DND-41 (cell line): ENCODE measurements at regions not wholly inside any gene's neighbourhood (a gene's known extent, or its start where the extent isn't known, plus 50 kb on each side); places are given as distances from the start of the nearest gene placed in this dataset.

Source experiments
- ATAC-seq: fragments of 200-7000 bp; cut with Tn5 transposase; 3 replicates; pipeline ENCODE4 v1.9.1; 2021; ENCODE audit warnings: low read depth; ENCODE audit not compliant: insufficient read depth
- DNase-seq: peaks from one replicate; pipeline ENCODE4 v3.0.0-alpha.2; 2020
- H2AFZ ChIP-seq: 2 replicates; pipeline ENCODE4 v1.6.0; 2012; ENCODE audit warnings: low read depth, low read length
- H3K27ac ChIP-seq: 2 replicates; pipeline ENCODE4 v1.5.1; 2012; ENCODE audit warnings: low read length, inconsistent platforms
- H3K27me3 ChIP-seq: fragments of 200-600 bp; sonication (generic); 2 replicates; pipeline ENCODE4 v1.6.0; 2012; ENCODE audit warnings: low read length, mild to moderate bottlenecking, inconsistent platforms; ENCODE audit not compliant: insufficient read depth, poor library complexity
- H3K36me3 ChIP-seq: 2 replicates; pipeline ENCODE4 v1.5.1; 2012; ENCODE audit warnings: low read length, inconsistent platforms; ENCODE audit not compliant: insufficient read depth
- H3K4me1 ChIP-seq: 2 replicates; pipeline ENCODE4 v1.5.1; 2012; ENCODE audit warnings: mild to moderate bottlenecking, low read length; ENCODE audit not compliant: insufficient read depth
- H3K4me2 ChIP-seq: 2 replicates; pipeline ENCODE4 v1.6.0; 2012; ENCODE audit warnings: mild to moderate bottlenecking, moderate library complexity, low read length, inconsistent platforms; ENCODE audit not compliant: insufficient read depth
- H3K4me3 ChIP-seq, 2 experiments: fragments of 200-600 bp in 1 of 2; shearing (Covaris generic) in 1 of 2; 2 replicates each; pipeline ENCODE4 v1.5.1; 2012 to 2016; ENCODE audit warnings: inconsistent platforms in 2 of 2, low read length in 2 of 2, mild to moderate bottlenecking in 2 of 2, low read depth in 1 of 2, moderate library complexity in 1 of 2
- H3K79me2 ChIP-seq: 2 replicates; pipeline ENCODE4 v1.6.0; 2012; ENCODE audit warnings: low read length, inconsistent platforms; ENCODE audit not compliant: insufficient read depth
- H3K9ac ChIP-seq: 2 replicates; pipeline ENCODE4 v1.6.0; 2012; ENCODE audit warnings: low read depth, mild to moderate bottlenecking, inconsistent platforms, low read length, moderate library complexity
- H3K9me3 ChIP-seq: 2 replicates; pipeline ENCODE4 v1.5.1; 2012; ENCODE audit warnings: low read length, moderate library complexity, mild to moderate bottlenecking, inconsistent platforms; ENCODE audit not compliant: insufficient read depth, severe bottlenecking
- H4K20me1 ChIP-seq: 2 replicates; pipeline ENCODE4 v1.6.0; 2012; ENCODE audit warnings: low read length; ENCODE audit not compliant: insufficient read depth
- EZH2 ChIP-seq: IDR thresholded peaks from 3 replicates; pipeline ENCODE4 v1.6.1; 2012; ENCODE audit warnings: borderline replicate concordance, low read depth, mild to moderate bottlenecking, moderate library complexity, low read length, inconsistent platforms; ENCODE audit not compliant: severe bottlenecking
- TF ChIP-seq, protein P1 (sequence below): IDR thresholded peaks from 2 replicates; pipeline ENCODE4 v1.5.1; 2012; ENCODE audit warnings: borderline replicate concordance, low read length, moderate library complexity, mild to moderate bottlenecking; ENCODE audit not compliant: poor library complexity, severe bottlenecking; ENCODE audit errors: extremely low read depth

DNA sequence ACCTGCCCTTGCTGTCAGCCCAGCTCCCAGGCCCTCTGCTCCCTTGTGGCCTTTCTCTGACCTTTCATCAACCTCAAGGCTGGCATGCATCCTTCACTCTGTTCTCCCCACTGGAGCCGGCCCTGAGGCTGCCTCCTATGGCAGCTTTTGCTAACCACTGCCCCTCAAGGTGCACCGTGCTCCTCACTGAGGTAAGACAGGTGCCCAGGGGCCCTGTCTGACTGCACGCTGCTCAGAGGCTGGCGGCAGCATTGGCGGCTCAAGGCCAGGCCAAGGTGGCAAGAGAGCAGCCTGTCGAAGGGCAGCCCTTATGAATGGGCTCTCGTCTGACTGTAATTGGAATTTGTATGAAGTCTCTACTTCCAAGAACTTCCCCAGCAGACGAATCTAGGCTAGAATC lies 172.6 kb downstream of the ZNF248 start:
- Histone ChIP-seq H3K79me2 (no peaks in the 10 kb centered on the region), H4K20me1 (no peaks in the 10 kb centered on the region), H3K36me3 (no peaks in the 10 kb centered on the region), H3K27me3 (no peaks in the 10 kb centered on the region), H3K4me2 (no peak overlapping the region), H3K27ac (no peak overlapping the region), H3K4me3 (no peak overlapping the region), H3K9ac (no peak overlapping the region), H3K9me3 (peaks cover 5% of the 10 kb centered on the region), H2AFZ (no peak overlapping the region), H3K4me1 (no peaks in the 10 kb centered on the region)
- TF ChIP-seq EZH2 = no peak
- TF ChIP-seq, protein P1, sequence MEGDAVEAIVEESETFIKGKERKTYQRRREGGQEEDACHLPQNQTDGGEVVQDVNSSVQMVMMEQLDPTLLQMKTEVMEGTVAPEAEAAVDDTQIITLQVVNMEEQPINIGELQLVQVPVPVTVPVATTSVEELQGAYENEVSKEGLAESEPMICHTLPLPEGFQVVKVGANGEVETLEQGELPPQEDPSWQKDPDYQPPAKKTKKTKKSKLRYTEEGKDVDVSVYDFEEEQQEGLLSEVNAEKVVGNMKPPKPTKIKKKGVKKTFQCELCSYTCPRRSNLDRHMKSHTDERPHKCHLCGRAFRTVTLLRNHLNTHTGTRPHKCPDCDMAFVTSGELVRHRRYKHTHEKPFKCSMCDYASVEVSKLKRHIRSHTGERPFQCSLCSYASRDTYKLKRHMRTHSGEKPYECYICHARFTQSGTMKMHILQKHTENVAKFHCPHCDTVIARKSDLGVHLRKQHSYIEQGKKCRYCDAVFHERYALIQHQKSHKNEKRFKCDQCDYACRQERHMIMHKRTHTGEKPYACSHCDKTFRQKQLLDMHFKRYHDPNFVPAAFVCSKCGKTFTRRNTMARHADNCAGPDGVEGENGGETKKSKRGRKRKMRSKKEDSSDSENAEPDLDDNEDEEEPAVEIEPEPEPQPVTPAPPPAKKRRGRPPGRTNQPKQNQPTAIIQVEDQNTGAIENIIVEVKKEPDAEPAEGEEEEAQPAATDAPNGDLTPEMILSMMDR = no peak
- ATAC-seq (no peak), DNase-seq (no peak)

GRCh38 chr10:37682617-37683016 lies 174.8 kb downstream of the ZNF248 start:
- Histone ChIP-seq H3K4me2 (no peak overlapping the region), H3K9ac (no peak overlapping the region), H3K4me1 (no peaks in the 10 kb centered on the region), H4K20me1 (no peaks in the 10 kb centered on the region), H3K9me3 (peaks cover 5% of the 10 kb centered on the region), H3K36me3 (no peaks in the 10 kb centered on the region), H3K27me3 (no peaks in the 10 kb centered on the region), H3K79me2 (no peaks in the 10 kb centered on the region), H2AFZ (no peak overlapping the region), H3K4me3 (no peak overlapping the region), H3K27ac (no peak overlapping the region)
- ATAC-seq (no peak), DNase-seq (no peak)
- TF ChIP-seq, protein P1 = no peak
- TF ChIP-seq EZH2 = no peak

DNA sequence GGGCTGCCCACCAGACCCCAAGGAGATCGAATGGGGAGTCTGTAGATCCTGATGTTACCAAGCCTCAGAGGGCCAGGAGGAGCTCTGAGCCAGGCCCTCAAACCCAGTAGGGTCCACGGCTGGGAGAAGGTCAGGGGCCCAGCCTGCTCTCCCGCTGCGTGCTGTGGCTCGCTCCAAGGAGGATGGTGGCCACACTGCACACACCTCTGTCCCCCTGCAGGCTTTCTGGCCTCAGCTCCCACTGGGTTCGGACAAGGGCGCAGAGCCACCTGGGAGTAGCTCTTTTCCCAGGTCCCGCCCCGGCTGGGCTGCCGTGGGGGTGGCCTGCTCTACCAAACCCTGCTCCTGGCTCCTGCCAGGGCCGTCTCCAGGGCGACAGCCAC lies 175.8 kb downstream of the ZNF248 start:
- Histone ChIP-seq H3K27me3 (no peaks in the 10 kb centered on the region), H4K20me1 (no peaks in the 10 kb centered on the region), H3K9ac (no peak overlapping the region), H3K9me3 (peaks cover 5% of the 10 kb centered on the region), H3K79me2 (no peaks in the 10 kb centered on the region), H3K4me1 (no peaks in the 10 kb centered on the region), H2AFZ (no peak overlapping the region), H3K4me3 (no peak overlapping the region), H3K36me3 (no peaks in the 10 kb centered on the region), H3K4me2 (no peak overlapping the region), H3K27ac (no peak overlapping the region)
- ATAC-seq (no peak), DNase-seq (no peak)
- TF ChIP-seq, protein P1 = no peak
- TF ChIP-seq EZH2 = no peak
